HG03378 (cell line): ENCODE measurements at regions not wholly inside any gene's neighbourhood (a gene's known extent, or its start where the extent isn't known, plus 50 kb on each side); places are given as distances from the start of the nearest gene placed in this dataset.

Source experiments
- ATAC-seq: cut with Tn5 transposase; IDR thresholded peaks from one replicate; pipeline ENCODE4 v1.9.1; 2021; ENCODE audit warnings: mild to moderate bottlenecking, moderate library complexity; ENCODE audit not compliant: unreplicated experiment

GRCh38 chr6:109295774-109296156 lies 86.5 kb downstream of the CD164 start:
- ATAC-seq: no peak

- no peak for ATAC-seq
These were observed 87.0 kb downstream of the CD164 start for GRCh38 chr6:109295109-109295773.

- ATAC-seq: no peak
These were observed 89.2 kb downstream of the CD164 start for GRCh38 chr6:109292983-109293586.

GRCh38 chr6:109292420-109292819 lies 89.8 kb downstream of the CD164 start:
- no peak for ATAC-seq

- ATAC-seq: no peak
These were observed 90.4 kb downstream of the CD164 start for GRCh38 chr6:109291902-109292301.

- no peak for ATAC-seq
These were observed 91.9 kb downstream of the CD164 start for GRCh38 chr6:109290143-109290931.

- no peak for ATAC-seq
These were observed 96.9 kb downstream of the CD164 start for GRCh38 chr6:109285366-109285765.

- no peak for ATAC-seq
These were observed 97.6 kb downstream of the CD164 start for GRCh38 chr6:109284675-109285074.

- ATAC-seq: no peak
These were observed 99.5 kb downstream of the CD164 start for GRCh38 chr6:109282756-109283155.

GRCh38 chr6:109279628-109280027 lies 102.6 kb downstream of the CD164 start:
- no peak for ATAC-seq

- no peak for ATAC-seq
These were observed 110.6 kb downstream of the CD164 start for GRCh38 chr6:109271622-109272021.

- no peak for ATAC-seq
These were observed 112.2 kb downstream of the CD164 start for GRCh38 chr6:109269953-109270517.

GRCh38 chr6:109269057-109269456 lies 113.2 kb downstream of the CD164 start:
- no peak for ATAC-seq

- ATAC-seq: no peak
These were observed 116.7 kb downstream of the CD164 start for GRCh38 chr6:109265530-109265929.

- ATAC-seq: no peak
These were observed 118.2 kb downstream of the CD164 start for GRCh38 chr6:109263873-109264700.

- no peak for ATAC-seq
These were observed 120.0 kb downstream of the CD164 start for GRCh38 chr6:109262261-109262660.

GRCh38 chr6:109261811-109262210 lies 120.5 kb downstream of the CD164 start:
- no peak for ATAC-seq

GRCh38 chr6:109260701-109261100 lies 121.6 kb downstream of the CD164 start:
- no peak for ATAC-seq

GRCh38 chr6:109260126-109260525 lies 122.1 kb downstream of the CD164 start:
- no peak for ATAC-seq

GRCh38 chr6:109258129-109258528 lies 124.1 kb downstream of the CD164 start:
- ATAC-seq: no peak

GRCh38 chr6:109257494-109257893 lies 124.8 kb downstream of the CD164 start:
- ATAC-seq: no peak
